HG03196 (cell line): ENCODE measurements at regions not wholly inside any gene's neighbourhood (a gene's known extent, or its start where the extent isn't known, plus 50 kb on each side); places are given as distances from the start of the nearest gene placed in this dataset.
"Not testable (repeated sequence)": the region's sequence is repeated elsewhere in the genome, so short reads cannot be mapped to it uniquely, and the experiment has no call there.

Source experiments
- ATAC-seq: cut with Tn5 transposase; IDR thresholded peaks from one replicate; pipeline ENCODE4 v1.9.1; 2021; ENCODE audit not compliant: unreplicated experiment

- no peak for ATAC-seq
Observed at GRCh38 chrX:9372866-9373265, 92.0 kb upstream of the TBL1X start.

DNA sequence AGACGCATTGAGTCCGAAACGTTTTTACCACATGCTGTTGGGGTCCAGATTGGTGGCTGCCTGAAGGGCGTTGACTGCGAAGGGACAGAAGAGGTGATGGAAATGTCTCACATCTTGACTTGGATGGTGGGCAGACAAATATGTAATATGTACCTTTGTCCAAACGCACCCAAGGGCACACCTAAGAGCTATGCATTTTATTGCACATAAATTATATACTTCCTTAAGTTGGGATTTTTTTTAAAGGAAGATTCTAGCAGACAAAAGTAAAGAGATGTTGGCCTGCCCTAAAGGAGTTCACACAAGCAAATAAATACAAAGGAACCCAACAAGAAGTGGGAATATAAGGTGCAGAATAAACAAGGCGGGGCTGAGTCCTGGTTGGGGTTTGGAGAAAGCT, 91.1 kb upstream of the TBL1X start:
- ATAC-seq: no peak

DNA sequence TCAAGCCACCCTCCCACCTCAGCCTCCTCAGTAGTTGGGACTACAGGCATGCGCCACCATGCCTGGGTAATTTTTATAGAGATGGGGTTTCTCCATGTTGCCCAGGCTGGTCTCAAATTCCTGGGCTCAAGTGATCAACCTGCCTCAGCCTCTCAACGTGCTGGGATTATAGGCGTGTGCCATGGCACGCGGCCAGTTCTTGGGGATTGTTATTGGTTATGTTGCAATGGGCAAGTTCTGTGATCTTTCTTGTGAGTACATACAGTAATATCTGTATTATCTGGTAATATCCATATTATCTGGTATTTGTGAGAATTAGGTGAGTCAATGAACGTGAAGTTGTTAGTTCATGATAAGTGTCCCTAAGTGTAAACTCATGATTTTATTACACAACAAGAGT, 90.3 kb upstream of the TBL1X start:
- ATAC-seq: no peak

DNA sequence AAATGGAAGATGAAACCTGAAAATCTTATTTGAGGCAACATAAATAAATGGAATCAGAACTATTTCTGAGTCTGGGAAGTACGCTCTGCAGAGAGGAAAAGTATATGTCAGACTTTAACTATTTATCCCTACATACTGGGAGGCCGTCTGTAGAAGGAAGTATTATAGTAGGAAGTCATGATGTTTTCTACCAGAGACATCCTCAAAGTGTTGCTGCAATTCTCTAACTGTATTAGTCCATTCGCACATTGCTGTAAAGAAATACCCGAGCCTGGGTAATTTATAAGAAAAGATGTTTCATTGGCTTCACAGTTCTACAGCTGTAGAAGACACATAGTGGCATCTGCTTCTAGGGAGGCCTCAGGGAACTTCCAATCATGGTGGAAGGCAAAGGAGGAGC, 88.7 kb upstream of the TBL1X start:
- no peak for ATAC-seq

- not testable (repeated sequence) for ATAC-seq
Observed at GRCh38 chrX:9377216-9377615, 87.6 kb upstream of the TBL1X start.

DNA sequence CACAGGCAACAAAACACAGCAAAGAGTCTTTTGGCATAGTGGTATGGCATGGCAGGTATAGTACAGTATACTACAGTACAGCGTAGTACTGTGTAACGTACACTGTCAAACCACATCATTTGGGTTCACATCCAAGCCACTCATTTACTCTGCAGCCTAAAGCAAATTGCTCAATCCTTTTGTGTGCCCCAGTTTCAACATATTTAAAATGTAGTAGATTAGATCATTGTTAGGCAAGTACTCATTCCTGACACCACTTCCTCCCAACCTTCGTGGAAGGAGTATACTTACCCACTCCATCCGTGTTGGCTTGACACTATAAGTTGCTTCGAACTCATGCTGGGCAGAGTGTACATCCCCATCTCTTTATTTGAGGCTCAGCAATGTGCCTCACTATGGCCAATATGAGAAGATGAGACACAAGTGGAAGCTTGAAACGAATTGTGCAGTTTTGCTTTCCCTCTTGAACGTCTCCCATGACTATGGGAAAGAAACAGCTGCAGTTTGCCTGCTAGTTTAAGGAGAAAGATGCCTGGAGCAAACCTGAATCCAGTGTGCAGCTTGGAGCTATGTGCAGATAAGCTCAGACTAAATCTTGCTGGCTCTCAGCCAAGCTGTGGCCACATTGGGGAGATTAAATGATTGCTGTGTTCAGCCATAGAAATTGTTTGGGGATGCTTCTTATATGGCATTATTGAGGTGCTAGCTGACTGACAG, 85.7 kb upstream of the TBL1X start:
- no peak for ATAC-seq

GRCh38 chrX:9379697-9380551, 84.9 kb upstream of the TBL1X start:
- no peak for ATAC-seq

GRCh38 chrX:9383655-9384054, 81.2 kb upstream of the TBL1X start:
- no peak for ATAC-seq

DNA sequence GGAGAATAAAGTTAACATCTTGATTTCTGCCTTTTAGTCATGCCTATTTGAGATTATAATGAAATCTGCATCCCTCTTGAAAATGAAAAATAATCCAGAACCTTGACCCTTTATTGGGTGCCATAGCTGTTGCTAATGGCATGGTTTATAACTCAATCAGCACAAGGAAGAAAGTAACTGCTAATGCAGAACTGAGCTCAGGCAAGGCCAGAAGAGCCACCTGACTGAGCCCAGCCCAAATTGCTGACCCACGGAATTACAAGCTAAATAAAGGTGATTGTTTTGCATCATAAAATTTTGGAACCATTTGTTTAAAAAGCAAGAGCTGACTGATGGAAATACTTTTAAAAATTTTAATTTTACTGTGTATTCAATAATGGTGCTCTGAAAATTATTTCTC, 76.4 kb upstream of the TBL1X start:
- ATAC-seq: no peak

GRCh38 chrX:9390121-9390520, 74.7 kb upstream of the TBL1X start:
- no peak for ATAC-seq

GRCh38 chrX:9390693-9391368, 74.0 kb upstream of the TBL1X start:
- no peak for ATAC-seq

GRCh38 chrX:9392445-9392844, 72.4 kb upstream of the TBL1X start:
- no peak for ATAC-seq

DNA sequence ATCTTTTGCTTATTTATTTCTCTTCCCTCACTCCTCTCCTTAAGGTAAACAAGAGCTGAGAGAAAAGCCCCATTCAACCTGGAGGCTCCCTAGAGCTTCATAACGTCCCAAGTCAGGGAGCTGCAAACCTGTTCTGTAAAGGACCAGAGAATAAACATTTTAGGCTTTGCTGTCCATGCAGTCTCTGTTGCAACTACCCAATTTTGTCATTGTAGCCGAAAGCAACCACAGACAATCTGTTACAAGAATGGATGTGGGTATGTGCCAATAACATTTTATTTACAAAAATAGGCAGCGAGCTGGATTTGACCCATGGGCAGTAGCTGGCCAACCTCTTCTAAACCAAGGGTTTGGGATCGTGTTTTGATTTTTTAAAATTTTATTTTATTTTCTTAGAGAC, 71.3 kb upstream of the TBL1X start:
- ATAC-seq: no peak

DNA sequence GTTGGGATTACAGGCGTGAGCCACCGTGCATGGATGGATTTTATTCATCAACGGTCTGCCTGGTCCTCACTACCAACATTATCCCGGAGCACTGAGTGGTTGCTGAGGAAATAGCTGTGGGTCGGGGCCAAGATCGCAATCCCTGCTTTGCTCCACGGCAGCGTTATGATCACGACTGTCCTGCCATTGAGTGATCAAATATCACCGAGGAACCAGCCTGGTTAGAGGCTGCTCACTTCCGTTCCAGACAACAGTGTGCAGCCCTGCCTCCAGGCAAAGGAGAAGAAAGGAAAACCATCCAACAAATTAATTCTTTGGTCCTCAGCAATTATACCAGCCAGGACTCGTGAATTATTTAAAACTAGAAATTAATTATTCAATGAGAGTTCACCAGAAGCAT, 70.6 kb upstream of the TBL1X start:
- ATAC-seq: no peak

- ATAC-seq: no peak
Observed at GRCh38 chrX:9396930-9397329, 67.9 kb upstream of the TBL1X start.

- no peak for ATAC-seq
Observed at GRCh38 chrX:9401051-9401450, 63.8 kb upstream of the TBL1X start.

DNA sequence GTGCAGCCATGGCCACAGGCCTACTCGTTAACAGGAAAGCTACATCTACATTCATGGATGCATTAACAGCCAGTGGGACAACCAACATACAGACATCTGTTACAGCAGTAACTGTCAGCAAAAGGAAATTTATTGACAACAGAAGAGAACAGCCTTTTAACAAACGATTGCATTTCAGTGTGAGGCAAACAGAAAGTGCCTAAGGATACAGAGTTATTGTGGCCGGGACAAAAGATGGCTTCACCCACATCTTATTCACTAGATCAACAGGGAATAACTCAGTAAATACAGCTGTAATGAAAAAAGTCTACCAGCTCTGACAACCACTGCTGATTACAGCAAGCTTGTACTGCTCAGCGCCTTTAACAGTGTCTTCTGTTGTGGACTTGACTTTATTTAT, 61.5 kb upstream of the TBL1X start:
- no peak for ATAC-seq

DNA sequence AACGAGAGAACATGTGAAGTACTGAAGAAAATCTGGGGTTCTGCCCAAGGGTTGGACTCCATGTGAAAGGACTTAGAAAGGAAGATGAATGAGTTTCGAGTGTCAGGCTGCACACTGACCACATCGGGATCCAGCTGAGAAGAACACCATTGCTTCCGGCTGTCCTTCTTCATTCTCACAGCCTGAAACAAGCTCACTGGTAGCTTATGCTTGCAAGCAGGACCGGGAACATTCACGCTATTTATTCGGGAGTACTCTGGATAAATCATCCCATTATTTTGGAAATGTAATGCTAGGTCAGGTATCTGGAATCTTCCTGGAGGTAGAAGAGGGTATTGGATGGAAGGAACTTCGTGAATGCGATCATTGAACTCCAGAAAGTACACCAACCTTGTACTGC, 59.2 kb upstream of the TBL1X start:
- not testable (repeated sequence) for ATAC-seq

DNA sequence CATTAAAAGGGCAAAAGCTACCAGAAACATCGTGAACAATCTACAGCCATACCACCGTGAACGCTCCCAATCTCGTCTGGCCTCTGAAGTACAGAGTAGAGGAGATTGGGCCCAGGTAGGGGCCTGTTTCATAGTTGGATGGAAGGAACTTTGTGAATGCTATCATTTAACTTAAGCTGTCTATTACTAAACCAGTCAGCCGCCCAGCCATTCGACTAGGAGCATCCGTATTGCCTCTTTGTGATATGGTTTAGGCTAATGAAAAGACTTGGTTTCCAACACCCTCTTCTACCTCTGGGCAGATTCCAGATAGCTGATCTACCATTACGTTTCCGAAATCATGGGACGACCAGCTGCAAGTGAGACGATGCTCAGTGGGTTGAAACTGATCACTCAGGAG, 54.0 kb upstream of the TBL1X start:
- ATAC-seq: not testable (repeated sequence)

GRCh38 chrX:9411682-9412081, 53.2 kb upstream of the TBL1X start:
- ATAC-seq: not testable (repeated sequence)

GRCh38 chrX:9414416-9414815, 50.4 kb upstream of the TBL1X start:
- no peak for ATAC-seq
